SK-N-SH treated with all-trans-retinoic acid at 6 μM for 48 hours (cell line): ENCODE measurements at regions not wholly inside any gene's neighbourhood (a gene's known extent, or its start where the extent isn't known, plus 50 kb on each side); places are given as distances from the start of the nearest gene placed in this dataset.

Experiments used
- ATAC-seq: fragments of 200-7000 bp; cut with Tn5 transposase; 3 replicates; pipeline ENCODE4 v1.9.1; 2020; ENCODE audit warnings: mild to moderate bottlenecking, moderate library complexity
- BACH2 ChIP-seq: fragments of 250-450 bp; sonication (Bioruptor Pico); IDR thresholded peaks from 2 replicates; pipeline ENCODE4 v1.9.0; 2021; ENCODE audit warnings: mild to moderate bottlenecking, borderline replicate concordance
- CSDC2 ChIP-seq: fragments of 250-450 bp; sonication (Bioruptor Pico); IDR thresholded peaks from 2 replicates; pipeline ENCODE4 v1.5.0; 2020; ENCODE audit warnings: mild to moderate bottlenecking, moderate library complexity
- ESRRG ChIP-seq: fragments of 250-450 bp; sonication (Bioruptor Pico); IDR thresholded peaks from 2 replicates; pipeline ENCODE4 v1.6.1; 2021; ENCODE audit warnings: mild to moderate bottlenecking
- GLIS3 ChIP-seq: fragments of 250-450 bp; sonication (Bioruptor Pico); IDR thresholded peaks from 2 replicates; pipeline ENCODE4 v1.5.0; 2020; ENCODE audit warnings: mild to moderate bottlenecking, moderate library complexity
- ISL1 ChIP-seq: fragments of 250-450 bp; sonication (Bioruptor Pico); IDR thresholded peaks from 2 replicates; pipeline ENCODE4 v2.1.2; 2022; ENCODE audit warnings: mild to moderate bottlenecking, moderate library complexity
- SNAI2 ChIP-seq: fragments of 250-450 bp; sonication (Bioruptor Pico); IDR thresholded peaks from 2 replicates; pipeline ENCODE4 v1.5.0; 2020; ENCODE audit warnings: mild to moderate bottlenecking, moderate library complexity
- ZC3H10 ChIP-seq: fragments of 250-450 bp; sonication (Bioruptor Pico); IDR thresholded peaks from 2 replicates; pipeline ENCODE4 v1.5.1; 2021; ENCODE audit warnings: mild to moderate bottlenecking, moderate library complexity
- ZFP3 ChIP-seq: fragments of 250-450 bp; sonication (Bioruptor Pico); IDR thresholded peaks from 2 replicates; pipeline ENCODE4 v1.5.0; 2020; ENCODE audit warnings: mild to moderate bottlenecking, moderate library complexity
- ZFP30 ChIP-seq: fragments of 450-650 bp; formaldehyde crosslinking; IDR thresholded peaks from 2 replicates; pipeline ENCODE4 v1.5.0; 2022; ENCODE audit warnings: mild to moderate bottlenecking, moderate library complexity
- ZNF565 ChIP-seq: fragments of 450-650 bp; formaldehyde crosslinking; conservative IDR thresholded peaks from 2 replicates; pipeline ENCODE4 v1.5.0; 2020; ENCODE audit warnings: low read depth, mild to moderate bottlenecking, moderate library complexity
- ZNF70 ChIP-seq: fragments of 450-650 bp; formaldehyde crosslinking; IDR thresholded peaks from 2 replicates; pipeline ENCODE4 v1.5.0; 2020; ENCODE audit warnings: mild to moderate bottlenecking, moderate library complexity
- ZNF8 ChIP-seq: fragments of 450-650 bp; formaldehyde crosslinking; IDR thresholded peaks from 2 replicates; pipeline ENCODE4 v1.5.0; 2020; ENCODE audit warnings: mild to moderate bottlenecking, moderate library complexity
- TF ChIP-seq, protein P1 (sequence below): fragments of 250-450 bp; sonication (Bioruptor Pico); IDR thresholded peaks from 2 replicates; pipeline ENCODE4 v1.5.1; 2020; ENCODE audit warnings: low read depth, mild to moderate bottlenecking, moderate library complexity
- TF ChIP-seq, protein P2 (sequence below): fragments of 250-450 bp; sonication (Bioruptor Pico); IDR thresholded peaks from 2 replicates; pipeline ENCODE4 v1.5.1; 2021; ENCODE audit warnings: mild to moderate bottlenecking, moderate library complexity
- TF ChIP-seq, protein P3 (sequence below): fragments of 250-450 bp; sonication (Bioruptor Pico); IDR thresholded peaks from 2 replicates; pipeline ENCODE4 v1.5.0; 2020; ENCODE audit warnings: mild to moderate bottlenecking, moderate library complexity
- TF ChIP-seq, protein P4 (sequence below): fragments of 250-450 bp; sonication (Bioruptor Pico); IDR thresholded peaks from 2 replicates; pipeline ENCODE4 v1.8.0; 2021; ENCODE audit warnings: low read depth, mild to moderate bottlenecking, moderate library complexity, borderline replicate concordance

DNA sequence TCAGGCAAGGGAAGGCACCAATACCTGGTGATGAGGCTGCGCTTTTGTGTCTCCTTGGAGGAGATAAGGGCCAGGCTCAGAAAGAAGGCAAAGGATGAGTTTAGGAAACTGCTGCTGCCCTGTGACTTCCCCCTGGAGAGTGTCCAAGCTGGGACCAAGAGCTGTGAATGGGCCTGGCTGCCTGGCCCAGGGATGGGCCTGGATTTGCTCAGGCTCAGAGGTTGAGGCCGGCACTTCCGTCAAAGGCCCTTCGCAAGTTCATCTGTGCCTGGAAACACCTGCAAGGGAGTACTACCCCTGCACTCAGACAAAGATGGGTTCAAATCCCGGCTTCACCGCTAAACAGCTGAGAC is 50.5 kb upstream of the NANOS1 start:
- no peak for ATAC-seq
- no peak for TF ChIP-seq ZNF565 (CRISPR knock-in tag)
- TF ChIP-seq GLIS3 (CRISPR knock-in tag) = no peak
- no peak for TF ChIP-seq BACH2 (CRISPR knock-in tag)
- TF ChIP-seq, protein P1, sequence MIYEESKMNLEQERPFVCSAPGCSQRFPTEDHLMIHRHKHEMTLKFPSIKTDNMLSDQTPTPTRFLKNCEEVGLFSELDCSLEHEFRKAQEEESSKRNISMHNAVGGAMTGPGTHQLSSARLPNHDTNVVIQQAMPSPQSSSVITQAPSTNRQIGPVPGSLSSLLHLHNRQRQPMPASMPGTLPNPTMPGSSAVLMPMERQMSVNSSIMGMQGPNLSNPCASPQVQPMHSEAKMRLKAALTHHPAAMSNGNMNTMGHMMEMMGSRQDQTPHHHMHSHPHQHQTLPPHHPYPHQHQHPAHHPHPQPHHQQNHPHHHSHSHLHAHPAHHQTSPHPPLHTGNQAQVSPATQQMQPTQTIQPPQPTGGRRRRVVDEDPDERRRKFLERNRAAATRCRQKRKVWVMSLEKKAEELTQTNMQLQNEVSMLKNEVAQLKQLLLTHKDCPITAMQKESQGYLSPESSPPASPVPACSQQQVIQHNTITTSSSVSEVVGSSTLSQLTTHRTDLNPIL = no peak
- TF ChIP-seq, protein P2, sequence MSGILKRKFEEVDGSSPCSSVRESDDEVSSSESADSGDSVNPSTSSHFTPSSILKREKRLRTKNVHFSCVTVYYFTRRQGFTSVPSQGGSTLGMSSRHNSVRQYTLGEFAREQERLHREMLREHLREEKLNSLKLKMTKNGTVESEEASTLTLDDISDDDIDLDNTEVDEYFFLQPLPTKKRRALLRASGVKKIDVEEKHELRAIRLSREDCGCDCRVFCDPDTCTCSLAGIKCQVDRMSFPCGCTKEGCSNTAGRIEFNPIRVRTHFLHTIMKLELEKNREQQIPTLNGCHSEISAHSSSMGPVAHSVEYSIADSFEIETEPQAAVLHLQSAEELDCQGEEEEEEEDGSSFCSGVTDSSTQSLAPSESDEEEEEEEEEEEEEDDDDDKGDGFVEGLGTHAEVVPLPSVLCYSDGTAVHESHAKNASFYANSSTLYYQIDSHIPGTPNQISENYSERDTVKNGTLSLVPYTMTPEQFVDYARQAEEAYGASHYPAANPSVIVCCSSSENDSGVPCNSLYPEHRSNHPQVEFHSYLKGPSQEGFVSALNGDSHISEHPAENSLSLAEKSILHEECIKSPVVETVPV (CRISPR knock-in tag) = no peak
- TF ChIP-seq CSDC2 (CRISPR knock-in tag) = no peak
- no peak for TF ChIP-seq ZNF8 (CRISPR knock-in tag)
- TF ChIP-seq, all 23 proteins: peak for 0

DNA sequence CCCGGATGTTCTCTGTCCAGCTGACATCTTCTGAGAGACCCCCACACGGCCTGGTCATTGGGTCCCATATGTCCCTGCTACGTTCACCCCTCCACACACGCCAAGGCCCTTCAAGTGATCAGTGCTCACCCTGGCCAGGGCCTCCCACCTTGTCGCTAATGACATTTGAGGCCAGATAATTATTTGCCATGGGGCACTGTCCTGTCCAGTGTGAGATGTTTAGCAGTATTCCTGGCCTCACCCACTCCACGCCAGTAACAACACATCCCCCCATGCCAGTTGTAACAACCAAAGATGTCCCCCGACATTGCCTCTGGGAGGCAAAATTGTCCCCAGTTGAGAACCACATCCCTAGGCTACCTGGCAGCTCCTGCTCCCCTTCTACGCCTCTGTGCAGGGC is 49.9 kb upstream of the NANOS1 start:
- no peak for ATAC-seq
- TF ChIP-seq SNAI2 (no peak), BACH2 (CRISPR knock-in tag) (no peak), ZFP3 (no peak), GLIS3 (CRISPR knock-in tag) (no peak), ESRRG (CRISPR knock-in tag) (no peak), ZC3H10 (no peak), ISL1 (CRISPR knock-in tag) (no peak), ZNF70 (CRISPR knock-in tag) (no peak), CSDC2 (CRISPR knock-in tag) (no peak), ZFP30 (CRISPR knock-in tag) (no peak), ZNF565 (CRISPR knock-in tag) (no peak)
- TF ChIP-seq, protein P3, sequence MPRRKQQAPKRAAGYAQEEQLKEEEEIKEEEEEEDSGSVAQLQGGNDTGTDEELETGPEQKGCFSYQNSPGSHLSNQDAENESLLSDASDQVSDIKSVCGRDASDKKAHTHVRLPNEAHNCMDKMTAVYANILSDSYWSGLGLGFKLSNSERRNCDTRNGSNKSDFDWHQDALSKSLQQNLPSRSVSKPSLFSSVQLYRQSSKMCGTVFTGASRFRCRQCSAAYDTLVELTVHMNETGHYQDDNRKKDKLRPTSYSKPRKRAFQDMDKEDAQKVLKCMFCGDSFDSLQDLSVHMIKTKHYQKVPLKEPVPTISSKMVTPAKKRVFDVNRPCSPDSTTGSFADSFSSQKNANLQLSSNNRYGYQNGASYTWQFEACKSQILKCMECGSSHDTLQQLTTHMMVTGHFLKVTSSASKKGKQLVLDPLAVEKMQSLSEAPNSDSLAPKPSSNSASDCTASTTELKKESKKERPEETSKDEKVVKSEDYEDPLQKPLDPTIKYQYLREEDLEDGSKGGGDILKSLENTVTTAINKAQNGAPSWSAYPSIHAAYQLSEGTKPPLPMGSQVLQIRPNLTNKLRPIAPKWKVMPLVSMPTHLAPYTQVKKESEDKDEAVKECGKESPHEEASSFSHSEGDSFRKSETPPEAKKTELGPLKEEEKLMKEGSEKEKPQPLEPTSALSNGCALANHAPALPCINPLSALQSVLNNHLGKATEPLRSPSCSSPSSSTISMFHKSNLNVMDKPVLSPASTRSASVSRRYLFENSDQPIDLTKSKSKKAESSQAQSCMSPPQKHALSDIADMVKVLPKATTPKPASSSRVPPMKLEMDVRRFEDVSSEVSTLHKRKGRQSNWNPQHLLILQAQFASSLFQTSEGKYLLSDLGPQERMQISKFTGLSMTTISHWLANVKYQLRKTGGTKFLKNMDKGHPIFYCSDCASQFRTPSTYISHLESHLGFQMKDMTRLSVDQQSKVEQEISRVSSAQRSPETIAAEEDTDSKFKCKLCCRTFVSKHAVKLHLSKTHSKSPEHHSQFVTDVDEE (CRISPR knock-in tag) = no peak
- TF ChIP-seq, protein P4, sequence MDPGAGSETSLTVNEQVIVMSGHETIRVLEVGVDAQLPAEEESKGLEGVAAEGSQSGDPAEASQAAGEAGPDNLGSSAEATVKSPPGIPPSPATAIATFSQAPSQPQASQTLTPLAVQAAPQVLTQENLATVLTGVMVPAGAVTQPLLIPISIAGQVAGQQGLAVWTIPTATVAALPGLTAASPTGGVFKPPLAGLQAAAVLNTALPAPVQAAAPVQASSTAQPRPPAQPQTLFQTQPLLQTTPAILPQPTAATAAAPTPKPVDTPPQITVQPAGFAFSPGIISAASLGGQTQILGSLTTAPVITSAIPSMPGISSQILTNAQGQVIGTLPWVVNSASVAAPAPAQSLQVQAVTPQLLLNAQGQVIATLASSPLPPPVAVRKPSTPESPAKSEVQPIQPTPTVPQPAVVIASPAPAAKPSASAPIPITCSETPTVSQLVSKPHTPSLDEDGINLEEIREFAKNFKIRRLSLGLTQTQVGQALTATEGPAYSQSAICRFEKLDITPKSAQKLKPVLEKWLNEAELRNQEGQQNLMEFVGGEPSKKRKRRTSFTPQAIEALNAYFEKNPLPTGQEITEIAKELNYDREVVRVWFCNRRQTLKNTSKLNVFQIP (CRISPR knock-in tag) = no peak
